Karpas-422 (cell line): ENCODE measurements at regions not wholly inside any gene's neighbourhood (a gene's known extent, or its start where the extent isn't known, plus 50 kb on each side); places are given as distances from the start of the nearest gene placed in this dataset.

Experiments
- DNase-seq: peaks from one replicate; pipeline ENCODE4 v3.0.0-alpha.2; 2015
- H2AFZ ChIP-seq: fragments of 200-600 bp; sonication (generic); 2 replicates; pipeline ENCODE4 v1.6.1; 2014; ENCODE audit warnings: antibody characterized with exemption, low read length, mixed read lengths
- H3K27ac ChIP-seq: fragments of 200-600 bp; sonication (generic); 2 replicates; pipeline ENCODE4 v1.5.1; 2014; ENCODE audit warnings: mild to moderate bottlenecking, low read length, moderate library complexity
- H3K27me3 ChIP-seq: fragments of 200-600 bp; sonication (generic); 2 replicates; pipeline ENCODE4 v1.6.1; 2014; ENCODE audit warnings: low read length, mixed read lengths
- H3K36me3 ChIP-seq: fragments of 200-600 bp; sonication (generic); 2 replicates; pipeline ENCODE4 v1.6.1; 2014; ENCODE audit warnings: low read length, mixed read lengths; ENCODE audit not compliant: insufficient read depth
- H3K4me1 ChIP-seq: fragments of 200-600 bp; sonication (generic); 2 replicates; pipeline ENCODE4 v1.6.1; 2014; ENCODE audit warnings: mild to moderate bottlenecking, low read length, mixed read lengths
- H3K4me2 ChIP-seq: fragments of 200-600 bp; sonication (generic); 2 replicates; pipeline ENCODE4 v1.6.1; 2014; ENCODE audit warnings: low read length, low read depth, mild to moderate bottlenecking; ENCODE audit not compliant: poor library complexity, severe bottlenecking
- H3K4me3 ChIP-seq: fragments of 200-600 bp; sonication (generic); 2 replicates; pipeline ENCODE4 v1.5.1; 2014; ENCODE audit warnings: mild to moderate bottlenecking, antibody characterized with exemption, low read length, mixed read lengths
- H3K79me2 ChIP-seq: fragments of 200-600 bp; sonication (generic); 2 replicates; pipeline ENCODE4 v1.6.1; 2014; ENCODE audit warnings: mild to moderate bottlenecking, low read length, mixed read lengths
- H3K9ac ChIP-seq: fragments of 200-600 bp; sonication (generic); 2 replicates; pipeline ENCODE4 v1.6.0; 2014; ENCODE audit warnings: low read length
- H3K9me2 ChIP-seq: fragments of 200-600 bp; sonication (generic), shearing (Covaris generic); replicated peaks from 2 replicates; pipeline ENCODE4 v1.6.0; 2014; ENCODE audit warnings: mild to moderate bottlenecking, low read length, moderate library complexity; ENCODE audit not compliant: insufficient read depth
- H3K9me3 ChIP-seq: fragments of 300-700, 200-600 bp; sonication (generic); 2 replicates; pipeline ENCODE4 v1.6.1; 2014; ENCODE audit warnings: low read length, mixed read lengths
- H4K20me1 ChIP-seq: fragments of 200-600 bp; sonication (generic); 2 replicates; pipeline ENCODE4 v1.6.1; 2014; ENCODE audit warnings: mild to moderate bottlenecking, antibody characterized with exemption, low read length, low read depth; ENCODE audit not compliant: insufficient read depth

DNA sequence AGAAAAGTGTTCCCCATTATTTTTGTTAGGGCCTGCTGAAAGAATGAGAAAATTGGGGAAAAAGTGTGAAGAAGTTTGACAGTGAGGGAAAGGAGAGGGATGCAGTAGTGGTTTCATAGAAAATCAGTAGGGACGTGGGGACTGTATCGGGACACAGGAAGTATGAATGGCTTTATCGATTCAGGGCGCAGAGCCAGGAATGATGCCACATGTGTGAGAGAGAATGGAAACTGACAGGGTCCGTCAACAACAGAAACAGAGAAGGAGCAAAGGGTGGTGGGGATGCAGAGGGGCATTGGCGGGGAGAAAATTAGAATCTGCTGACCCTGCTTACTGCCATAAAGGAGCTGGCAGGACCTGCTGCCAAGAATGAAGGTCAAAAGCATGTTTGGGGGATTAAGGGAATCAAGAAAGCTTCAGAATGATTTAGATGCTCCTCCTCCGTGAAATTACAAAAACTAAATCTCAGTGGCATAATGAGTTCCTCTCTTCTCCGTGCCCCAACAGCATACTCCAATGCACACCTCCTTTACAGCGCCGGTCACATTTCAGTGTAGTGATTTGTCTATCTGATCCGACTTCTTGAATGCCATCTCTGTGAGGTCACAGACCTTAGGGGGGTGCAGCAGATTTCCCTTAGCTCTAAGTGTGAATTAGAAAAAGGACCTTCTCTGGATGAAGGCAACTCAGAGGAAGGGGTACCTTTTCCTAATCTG lies 92.6 kb downstream of the EMP1 start:
- Histone ChIP-seq H3K4me1 (no peaks in the 10 kb centered on the region), H3K9me2 (no peaks in the 10 kb centered on the region), H4K20me1 (no peaks in the 10 kb centered on the region), H3K4me2 (no peak overlapping the region), H3K4me3 (no peak overlapping the region), H2AFZ (no peak overlapping the region), H3K27me3 (no peaks in the 10 kb centered on the region), H3K36me3 (no peaks in the 10 kb centered on the region), H3K27ac (no peak overlapping the region), H3K79me2 (no peaks in the 10 kb centered on the region), H3K9me3 (no peaks in the 10 kb centered on the region), H3K9ac (no peak overlapping the region)
- no peak for DNase-seq

DNA sequence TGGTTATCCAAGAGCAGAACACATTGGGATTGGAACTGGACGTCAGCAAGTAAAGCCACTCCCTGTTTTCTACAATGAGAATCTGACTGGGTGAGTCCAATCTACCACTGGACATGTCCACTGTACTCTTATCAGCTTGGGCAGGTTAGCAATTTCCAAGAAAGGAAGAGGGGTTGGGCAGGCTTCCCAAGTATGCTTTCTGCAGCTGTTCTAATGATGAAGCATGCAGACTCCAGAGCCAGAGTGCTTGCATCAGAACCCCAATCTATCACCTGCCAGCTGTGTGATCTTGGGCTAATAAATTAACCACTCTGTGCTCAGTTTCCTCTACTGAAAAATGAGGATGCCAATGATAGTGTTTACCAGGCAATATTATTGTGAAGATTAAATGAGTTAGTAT lies 92.0 kb downstream of the EMP1 start:
- H3K9me3 ChIP-seq = no peaks in the 10 kb centered on the region
- no peak overlapping the region for H3K4me3 ChIP-seq
- no peaks in the 10 kb centered on the region for H3K36me3 ChIP-seq
- H4K20me1 ChIP-seq = no peaks in the 10 kb centered on the region
- DNase-seq = no peak
- H3K4me2 ChIP-seq = no peak overlapping the region
- H3K27me3 ChIP-seq = no peaks in the 10 kb centered on the region
- no peak overlapping the region for H3K27ac ChIP-seq
- H3K9ac ChIP-seq = no peak overlapping the region
- H3K4me1 ChIP-seq = no peaks in the 10 kb centered on the region
- H3K9me2 ChIP-seq = no peaks in the 10 kb centered on the region
- H3K79me2 ChIP-seq = no peaks in the 10 kb centered on the region
- H2AFZ ChIP-seq = no peak overlapping the region

GRCh38 chr12:13283867-13284266 lies 87.3 kb downstream of the EMP1 start:
- Histone ChIP-seq H2AFZ (no peak overlapping the region), H3K27ac (no peak overlapping the region), H3K27me3 (no peaks in the 10 kb centered on the region), H3K9ac (no peak overlapping the region), H3K79me2 (no peaks in the 10 kb centered on the region), H4K20me1 (no peaks in the 10 kb centered on the region), H3K9me2 (no peaks in the 10 kb centered on the region), H3K36me3 (no peaks in the 10 kb centered on the region), H3K4me1 (no peaks in the 10 kb centered on the region), H3K4me3 (no peak overlapping the region), H3K4me2 (no peak overlapping the region), H3K9me3 (no peaks in the 10 kb centered on the region)
- no peak for DNase-seq

GRCh38 chr12:13282861-13283260 lies 86.3 kb downstream of the EMP1 start:
- H3K4me1 ChIP-seq = no peaks in the 10 kb centered on the region
- no peaks in the 10 kb centered on the region for H3K9me2 ChIP-seq
- no peaks in the 10 kb centered on the region for H3K79me2 ChIP-seq
- H3K4me2 ChIP-seq = no peak overlapping the region
- no peaks in the 10 kb centered on the region for H3K36me3 ChIP-seq
- no peaks in the 10 kb centered on the region for H3K27me3 ChIP-seq
- DNase-seq = no peak
- no peak overlapping the region for H3K4me3 ChIP-seq
- no peaks in the 10 kb centered on the region for H3K9me3 ChIP-seq
- H3K27ac ChIP-seq = no peak overlapping the region
- no peak overlapping the region for H2AFZ ChIP-seq
- H4K20me1 ChIP-seq = no peaks in the 10 kb centered on the region
- H3K9ac ChIP-seq = no peak overlapping the region

DNA sequence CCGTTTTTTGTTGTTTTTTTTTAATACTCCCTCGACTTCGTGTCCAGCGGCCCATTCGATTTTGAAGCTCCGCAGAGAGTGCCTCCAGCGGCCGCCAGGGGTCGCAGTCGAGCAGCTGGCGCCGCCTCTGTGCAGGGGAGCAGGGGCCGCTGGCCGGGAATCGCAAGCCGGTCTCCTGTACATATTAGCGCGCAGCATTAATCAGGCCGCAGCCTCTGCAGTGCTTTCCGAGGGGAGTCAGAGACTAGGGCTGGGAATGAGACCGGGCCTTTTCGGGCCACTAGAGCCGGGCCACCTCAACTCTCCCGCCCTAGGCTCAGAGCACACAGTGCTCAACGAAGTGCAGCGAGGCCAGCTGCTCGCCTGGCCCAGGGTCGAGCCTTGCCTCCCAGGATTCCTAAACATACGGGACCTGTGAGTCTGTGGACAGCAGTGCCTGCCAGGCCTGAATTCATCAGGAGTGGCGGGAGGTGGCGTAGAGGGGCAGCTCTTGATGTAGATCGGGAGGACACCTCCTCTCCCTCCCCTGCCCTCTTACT lies 81.8 kb downstream of the EMP1 start:
- no peaks in the 10 kb centered on the region for H3K4me1 ChIP-seq
- no peak overlapping the region for H3K4me3 ChIP-seq
- H3K9me3 ChIP-seq = no peaks in the 10 kb centered on the region
- H3K9ac ChIP-seq = no peak overlapping the region
- no peaks in the 10 kb centered on the region for H3K27me3 ChIP-seq
- H4K20me1 ChIP-seq = no peaks in the 10 kb centered on the region
- no peak overlapping the region for H2AFZ ChIP-seq
- DNase-seq = peak; percentile 76
- no peaks in the 10 kb centered on the region for H3K79me2 ChIP-seq
- no peak overlapping the region for H3K4me2 ChIP-seq
- H3K36me3 ChIP-seq = no peaks in the 10 kb centered on the region
- no peaks in the 10 kb centered on the region for H3K9me2 ChIP-seq
- H3K27ac ChIP-seq = no peak overlapping the region

- Histone ChIP-seq H3K79me2 (no peaks in the 10 kb centered on the region), H3K27ac (no peak overlapping the region), H3K4me1 (no peaks in the 10 kb centered on the region), H3K9ac (no peak overlapping the region), H2AFZ (no peak overlapping the region), H3K36me3 (no peaks in the 10 kb centered on the region), H3K9me2 (no peaks in the 10 kb centered on the region), H3K27me3 (no peaks in the 10 kb centered on the region), H3K9me3 (no peaks in the 10 kb centered on the region), H3K4me3 (no peak overlapping the region), H4K20me1 (no peaks in the 10 kb centered on the region), H3K4me2 (no peak overlapping the region)
- DNase-seq = no peak
Measured at GRCh38 chr12:13277293-13277692, 80.8 kb downstream of the EMP1 start.

- H3K9me2 ChIP-seq = no peaks in the 10 kb centered on the region
- no peak overlapping the region for H3K4me3 ChIP-seq
- H3K27ac ChIP-seq = no peak overlapping the region
- no peaks in the 10 kb centered on the region for H3K9me3 ChIP-seq
- H3K27me3 ChIP-seq = no peaks in the 10 kb centered on the region
- no peaks in the 10 kb centered on the region for H3K4me1 ChIP-seq
- no peak overlapping the region for H3K9ac ChIP-seq
- H3K4me2 ChIP-seq = no peak overlapping the region
- H4K20me1 ChIP-seq = no peaks in the 10 kb centered on the region
- no peaks in the 10 kb centered on the region for H3K79me2 ChIP-seq
- H3K36me3 ChIP-seq = no peaks in the 10 kb centered on the region
- DNase-seq = no peak
- H2AFZ ChIP-seq = no peak overlapping the region
Measured at GRCh38 chr12:13275241-13276085, 78.9 kb downstream of the EMP1 start.

DNA sequence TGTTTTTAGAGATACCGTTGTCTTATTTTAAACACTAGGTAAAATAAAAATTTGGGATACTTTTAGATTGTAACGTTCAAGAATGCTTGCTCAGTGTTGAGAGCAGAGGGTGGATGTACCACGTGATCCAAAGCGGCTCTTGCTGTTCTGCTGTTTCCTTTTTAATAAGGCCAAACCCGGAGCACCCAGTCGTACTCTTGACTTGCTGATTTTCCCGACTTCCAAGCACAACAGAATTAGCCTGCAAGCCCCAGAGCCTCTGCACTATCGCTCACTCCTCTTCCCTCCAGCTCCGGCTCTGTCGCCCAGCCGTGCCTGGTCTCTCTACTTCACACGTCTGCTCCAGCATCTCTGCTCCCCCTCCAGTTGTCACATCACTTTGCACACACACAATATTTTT lies 77.3 kb downstream of the EMP1 start:
- no peaks in the 10 kb centered on the region for H3K9me3 ChIP-seq
- no peak overlapping the region for H3K27ac ChIP-seq
- no peaks in the 10 kb centered on the region for H3K36me3 ChIP-seq
- no peak overlapping the region for H2AFZ ChIP-seq
- no peak overlapping the region for H3K9ac ChIP-seq
- H3K27me3 ChIP-seq = no peaks in the 10 kb centered on the region
- DNase-seq = no peak
- H3K4me1 ChIP-seq = no peaks in the 10 kb centered on the region
- no peaks in the 10 kb centered on the region for H3K79me2 ChIP-seq
- H3K4me2 ChIP-seq = no peak overlapping the region
- no peaks in the 10 kb centered on the region for H4K20me1 ChIP-seq
- no peak overlapping the region for H3K4me3 ChIP-seq
- H3K9me2 ChIP-seq = no peaks in the 10 kb centered on the region
